ENCODE measurements at regions not wholly inside any gene's neighbourhood (a gene's known extent, or its start where the extent isn't known, plus 50 kb on each side); places are given as distances from the start of the nearest gene placed in this dataset.

GRCh38 chr2:150020221-150020620, 432.6 kb upstream of the MMADHC start:
- H3K9me3 ChIP-seq (ENCODE audit: low read length), result no peaks in the 10 kb centered on the region
- no TSS peak for BruUV-seq (replicated peaks)
- H3K79me2 ChIP-seq (ENCODE audit: low read length), result no peaks in the 10 kb centered on the region
- no peak overlapping the region for H3K4me3 ChIP-seq (ENCODE audit: low read length)
- ChIA-PET POLR2A (ENCODE audit: unreplicated experiment) (no interaction called here), CTCF (interaction anchor here (0.6 kb wide), 1 partner anchor 598 kb away, joined by 3 read pairs; no protein-coding TSS in a partner anchor)
- H2AFZ ChIP-seq (ENCODE audit: low read length), result no peak overlapping the region
- TF ChIP-seq, protein P1, sequence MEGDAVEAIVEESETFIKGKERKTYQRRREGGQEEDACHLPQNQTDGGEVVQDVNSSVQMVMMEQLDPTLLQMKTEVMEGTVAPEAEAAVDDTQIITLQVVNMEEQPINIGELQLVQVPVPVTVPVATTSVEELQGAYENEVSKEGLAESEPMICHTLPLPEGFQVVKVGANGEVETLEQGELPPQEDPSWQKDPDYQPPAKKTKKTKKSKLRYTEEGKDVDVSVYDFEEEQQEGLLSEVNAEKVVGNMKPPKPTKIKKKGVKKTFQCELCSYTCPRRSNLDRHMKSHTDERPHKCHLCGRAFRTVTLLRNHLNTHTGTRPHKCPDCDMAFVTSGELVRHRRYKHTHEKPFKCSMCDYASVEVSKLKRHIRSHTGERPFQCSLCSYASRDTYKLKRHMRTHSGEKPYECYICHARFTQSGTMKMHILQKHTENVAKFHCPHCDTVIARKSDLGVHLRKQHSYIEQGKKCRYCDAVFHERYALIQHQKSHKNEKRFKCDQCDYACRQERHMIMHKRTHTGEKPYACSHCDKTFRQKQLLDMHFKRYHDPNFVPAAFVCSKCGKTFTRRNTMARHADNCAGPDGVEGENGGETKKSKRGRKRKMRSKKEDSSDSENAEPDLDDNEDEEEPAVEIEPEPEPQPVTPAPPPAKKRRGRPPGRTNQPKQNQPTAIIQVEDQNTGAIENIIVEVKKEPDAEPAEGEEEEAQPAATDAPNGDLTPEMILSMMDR (conservative IDR thresholded peaks at IDR 0.05; ENCODE audit: low read depth, low read length), result no peak
- TF ChIP-seq EZH2 (IDR thresholded peaks at IDR 0.05; ENCODE audit: low read length, unreplicated experiment) (no peak), EZH2phosphoT487 (IDR thresholded peaks at IDR 0.05; ENCODE audit: borderline replicate concordance, low read length) (no peak)
- H3K27me3 ChIP-seq (ENCODE audit: low read length), result no peaks in the 10 kb centered on the region
- no peak overlapping the region for H3K4me2 ChIP-seq (ENCODE audit: low read length)
- no peaks in the 10 kb centered on the region for H3K9me2 ChIP-seq (replicated peaks; ENCODE audit: low read length)
- intact Hi-C loops (cut with micrococcal nuclease), result no loop called here
- no peak overlapping the region for H3K27ac ChIP-seq (ENCODE audit: low read length)
- no peaks in the 10 kb centered on the region for H3F3A ChIP-seq (ENCODE audit: low read length, unreplicated experiment)
- H3K36me3 ChIP-seq (ENCODE audit: low read depth, low read length), result no peaks in the 10 kb centered on the region
- no peak overlapping the region for H3K9ac ChIP-seq (ENCODE audit: low read length)
- DNase-seq (no peak), ATAC-seq (no peak)
- no peaks in the 10 kb centered on the region for H4K20me1 ChIP-seq (ENCODE audit: low read length)
- H3K4me1 ChIP-seq (ENCODE audit: insufficient read depth, low read length), result no peaks in the 10 kb centered on the region

GRCh38 chr2:150019063-150019462, 431.5 kb upstream of the MMADHC start:
- Histone ChIP-seq H4K20me1 (ENCODE audit: low read length) (no peaks in the 10 kb centered on the region), H3K4me3 (ENCODE audit: low read length) (no peak overlapping the region), H3K4me2 (ENCODE audit: low read length) (no peak overlapping the region), H3F3A (ENCODE audit: low read length, unreplicated experiment) (no peaks in the 10 kb centered on the region), H3K79me2 (ENCODE audit: low read length) (no peaks in the 10 kb centered on the region), H3K9me2 (replicated peaks; ENCODE audit: low read length) (no peaks in the 10 kb centered on the region), H3K9ac (ENCODE audit: low read length) (no peak overlapping the region), H2AFZ (ENCODE audit: low read length) (no peak overlapping the region), H3K4me1 (ENCODE audit: insufficient read depth, low read length) (no peaks in the 10 kb centered on the region), H3K27me3 (ENCODE audit: low read length) (no peaks in the 10 kb centered on the region), H3K36me3 (ENCODE audit: low read depth, low read length) (no peaks in the 10 kb centered on the region), H3K27ac (ENCODE audit: low read length) (no peak overlapping the region), H3K9me3 (ENCODE audit: low read length) (no peaks in the 10 kb centered on the region)
- ATAC-seq (peak; percentile 55; the same call in 1 of the 2 replicates), DNase-seq (no peak)
- POLR2A ChIA-PET (ENCODE audit: unreplicated experiment), result no interaction called here
- intact Hi-C loops (cut with micrococcal nuclease), result no loop called here
- CTCF ChIA-PET, result no interaction called here
- TF ChIP-seq, protein P1 (conservative IDR thresholded peaks at IDR 0.05; ENCODE audit: low read depth, low read length), result no peak
- TF ChIP-seq EZH2phosphoT487 (IDR thresholded peaks at IDR 0.05; ENCODE audit: borderline replicate concordance, low read length), result no peak
- no peak for TF ChIP-seq EZH2 (IDR thresholded peaks at IDR 0.05; ENCODE audit: low read length, unreplicated experiment)
- no TSS peak for BruUV-seq (replicated peaks)

GRCh38 chr2:150012986-150013385, 425.4 kb upstream of the MMADHC start:
- no peaks in the 10 kb centered on the region for H3K9me3 ChIP-seq (ENCODE audit: low read length)
- H3K27ac ChIP-seq (ENCODE audit: low read length), result no peak overlapping the region
- ChIA-PET POLR2A (ENCODE audit: unreplicated experiment) (no interaction called here), CTCF (no interaction called here)
- H3K27me3 ChIP-seq (ENCODE audit: low read length), result no peaks in the 10 kb centered on the region
- no peaks in the 10 kb centered on the region for H3K36me3 ChIP-seq (ENCODE audit: low read depth, low read length)
- H3K9me2 ChIP-seq (replicated peaks; ENCODE audit: low read length), result no peaks in the 10 kb centered on the region
- TF ChIP-seq, protein P1 (conservative IDR thresholded peaks at IDR 0.05; ENCODE audit: low read depth, low read length), result no peak
- no peak for TF ChIP-seq EZH2 (IDR thresholded peaks at IDR 0.05; ENCODE audit: low read length, unreplicated experiment)
- no peak for TF ChIP-seq EZH2phosphoT487 (IDR thresholded peaks at IDR 0.05; ENCODE audit: borderline replicate concordance, low read length)
- no peaks in the 10 kb centered on the region for H3F3A ChIP-seq (ENCODE audit: low read length, unreplicated experiment)
- no peaks in the 10 kb centered on the region for H3K4me1 ChIP-seq (ENCODE audit: insufficient read depth, low read length)
- intact Hi-C loops (cut with micrococcal nuclease), result no loop called here
- no peaks in the 10 kb centered on the region for H4K20me1 ChIP-seq (ENCODE audit: low read length)
- H2AFZ ChIP-seq (ENCODE audit: low read length), result no peak overlapping the region
- no peak overlapping the region for H3K9ac ChIP-seq (ENCODE audit: low read length)
- ATAC-seq, result no peak
- no TSS peak for BruUV-seq (replicated peaks)
- H3K4me3 ChIP-seq (ENCODE audit: low read length), result no peak overlapping the region
- H3K4me2 ChIP-seq (ENCODE audit: low read length), result no peak overlapping the region
- H3K79me2 ChIP-seq (ENCODE audit: low read length), result no peaks in the 10 kb centered on the region
- no peak for DNase-seq

Data from PC-3 (cell line).